ENCODE measurements at regions not wholly inside any gene's neighbourhood (a gene's known extent, or its start where the extent isn't known, plus 50 kb on each side); places are given as distances from the start of the nearest gene placed in this dataset.
"Not testable (repeated sequence)": the region's sequence is repeated elsewhere in the genome, so short reads cannot be mapped to it uniquely, and the experiment has no call there.

- DNase-seq (ENCODE audit: low read depth in 2 of 2) = no peak
Observed at GRCh38 chr6:133051240-133051639, 189.9 kb upstream of the EYA4 start.

GRCh38 chr6:133052465-133052864 is 188.7 kb upstream of the EYA4 start:
- DNase-seq (ENCODE audit: low read depth in 2 of 2) = no peak

GRCh38 chr6:133055441-133055966 is 185.7 kb upstream of the EYA4 start:
- DNase-seq (ENCODE audit: low read depth in 2 of 2) = no peak

GRCh38 chr6:133057352-133057751 is 183.8 kb upstream of the EYA4 start:
- DNase-seq (ENCODE audit: low read depth in 2 of 2) = no peak

GRCh38 chr6:133062077-133062476 is 179.1 kb upstream of the EYA4 start:
- no peak for DNase-seq (ENCODE audit: low read depth in 2 of 2)

GRCh38 chr6:133062696-133063306 is 178.4 kb upstream of the EYA4 start:
- DNase-seq (ENCODE audit: low read depth in 2 of 2) = no peak

GRCh38 chr6:133067960-133068359 is 173.2 kb upstream of the EYA4 start:
- no peak for DNase-seq (ENCODE audit: low read depth in 2 of 2)

- no peak for DNase-seq (ENCODE audit: low read depth in 2 of 2)
Observed at GRCh38 chr6:133070410-133071043, 170.6 kb upstream of the EYA4 start.

GRCh38 chr6:133079901-133080300 is 161.3 kb upstream of the EYA4 start:
- no peak for DNase-seq (ENCODE audit: low read depth in 2 of 2)

- no peak for DNase-seq (ENCODE audit: low read depth in 2 of 2)
Observed at GRCh38 chr6:133083248-133083967, 157.7 kb upstream of the EYA4 start.

GRCh38 chr6:133085471-133085870 is 155.7 kb upstream of the EYA4 start:
- DNase-seq (ENCODE audit: low read depth in 2 of 2) = no peak

GRCh38 chr6:133085896-133086295 is 155.3 kb upstream of the EYA4 start:
- DNase-seq (ENCODE audit: low read depth in 2 of 2) = no peak

GRCh38 chr6:133088931-133089695 is 152.0 kb upstream of the EYA4 start:
- no peak for DNase-seq (ENCODE audit: low read depth in 2 of 2)

- DNase-seq (ENCODE audit: low read depth in 2 of 2) = no peak
Observed at GRCh38 chr6:133092199-133092598, 149.0 kb upstream of the EYA4 start.

- no peak for DNase-seq (ENCODE audit: low read depth in 2 of 2)
Observed at GRCh38 chr6:133092771-133093170, 148.4 kb upstream of the EYA4 start.

GRCh38 chr6:133093211-133093610 is 147.9 kb upstream of the EYA4 start:
- not testable (repeated sequence) for DNase-seq (ENCODE audit: low read depth in 2 of 2)

GRCh38 chr6:133093956-133094355 is 147.2 kb upstream of the EYA4 start:
- DNase-seq (ENCODE audit: low read depth in 2 of 2) = no peak

- DNase-seq (ENCODE audit: low read depth in 2 of 2) = no peak
Observed at GRCh38 chr6:133097208-133097607, 143.9 kb upstream of the EYA4 start.

GRCh38 chr6:133099573-133099972 is 141.6 kb upstream of the EYA4 start:
- DNase-seq (ENCODE audit: low read depth in 2 of 2) = no peak

GRCh38 chr6:133100865-133101264 is 140.3 kb upstream of the EYA4 start:
- DNase-seq (ENCODE audit: low read depth in 2 of 2) = no peak

- DNase-seq (ENCODE audit: low read depth in 2 of 2) = no peak
Observed at GRCh38 chr6:133101790-133102189, 139.4 kb upstream of the EYA4 start.

- DNase-seq (ENCODE audit: low read depth in 2 of 2) = no peak
Observed at GRCh38 chr6:133106934-133107333, 134.2 kb upstream of the EYA4 start.
